Stimulated activated naive CD8-positive, alpha-beta T cell treated with anti-CD3 and anti-CD28 coated beads, Interleukin-15, amount 100 ng/mL, for 72 hours (primary cell): ENCODE measurements at regions not wholly inside any gene's neighbourhood (a gene's known extent, or its start where the extent isn't known, plus 50 kb on each side); places are given as distances from the start of the nearest gene placed in this dataset.
"Not testable (repeated sequence)": the region's sequence is repeated elsewhere in the genome, so short reads cannot be mapped to it uniquely, and the experiment has no call there.

Experiments used
- ATAC-seq: fragments of 150-1000 bp; cut with Tn5 transposase; 2 replicates; pipeline ENCODE4 v1.10.0; 2021; ENCODE audit warnings: mild to moderate bottlenecking, moderate library complexity
- DNase-seq, 2 donors: peaks; one replicate each; pipeline ENCODE4 v3.0.0; 2021 to 2022
- H3K27ac Mint-ChIP-seq, 2 donors: one replicate each; pipeline ENCODE4 v1.8.0; 2022; ENCODE audit warnings: mild to moderate bottlenecking in 2 of 2, mixed read lengths in 2 of 2, moderate library complexity in 2 of 2
- H3K27me3 Mint-ChIP-seq: one replicate; pipeline ENCODE4 v1.8.0; 2022; ENCODE audit warnings: mixed read lengths
- H3K4me1 Mint-ChIP-seq: one replicate; pipeline ENCODE4 v1.8.0; 2022; ENCODE audit warnings: mild to moderate bottlenecking, mixed read lengths
- H3K4me3 Mint-ChIP-seq, 2 donors: one replicate each; pipeline ENCODE4 v1.8.0; 2022; ENCODE audit warnings: mild to moderate bottlenecking in 2 of 2, mixed read lengths in 2 of 2, moderate library complexity in 1 of 2
- H3K9me3 Mint-ChIP-seq, 2 donors: one replicate each; pipeline ENCODE4 v1.8.0; 2022; ENCODE audit warnings: mixed read lengths in 2 of 2

DNA sequence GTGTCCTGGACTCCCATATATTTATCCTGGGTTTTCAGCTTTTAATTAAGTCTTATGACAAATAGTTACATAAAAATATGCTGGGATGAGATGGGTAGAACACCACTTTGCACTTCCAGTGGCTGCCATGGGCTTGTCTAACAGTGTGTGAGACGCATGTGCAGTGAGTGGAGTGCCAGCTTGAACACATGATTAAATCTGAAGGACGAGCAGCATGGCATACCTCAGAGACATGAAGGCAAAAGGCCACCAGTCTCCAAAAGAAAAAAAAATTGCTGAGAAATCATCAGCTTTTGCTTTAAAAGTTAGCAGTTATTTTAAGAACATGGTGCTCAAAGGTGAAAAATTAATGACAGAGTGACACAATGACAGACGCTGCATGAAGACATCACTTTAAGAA lies 139.0 kb upstream of the ADCY1 start:
- no peaks in the 10 kb centered on the region for H3K9me3 Mint-ChIP-seq
- no peak overlapping the region for H3K4me3 Mint-ChIP-seq
- H3K27me3 Mint-ChIP-seq: peaks cover 37% of the 10 kb centered on the region
- no peaks in the 10 kb centered on the region for H3K4me1 Mint-ChIP-seq
- ATAC-seq (no peak), DNase-seq (no peak)
- no peak overlapping the region for H3K27ac Mint-ChIP-seq

- no peak for ATAC-seq
- H3K4me3 Mint-ChIP-seq: no peak overlapping the region
These were observed 138.3 kb upstream of the ADCY1 start for GRCh38 chr7:45435846-45436245.

GRCh38 chr7:45440776-45441175 lies 133.4 kb upstream of the ADCY1 start:
- ATAC-seq, DNase-seq, H3K4me1 Mint-ChIP-seq, H3K9me3 Mint-ChIP-seq, H3K4me3 Mint-ChIP-seq, H3K27ac Mint-ChIP-seq: not testable (repeated sequence)
- peaks cover 18% of the 10 kb centered on the region for H3K27me3 Mint-ChIP-seq

More at GRCh38 chr7:45435846-45436245, 138.3 kb upstream of the ADCY1 start:
- no peaks in the 10 kb centered on the region for H3K9me3 Mint-ChIP-seq
- no peak overlapping the region for H3K27ac Mint-ChIP-seq
- peaks cover 35% of the 10 kb centered on the region for H3K27me3 Mint-ChIP-seq
- H3K4me1 Mint-ChIP-seq: no peaks in the 10 kb centered on the region
- DNase-seq: no peak

DNA sequence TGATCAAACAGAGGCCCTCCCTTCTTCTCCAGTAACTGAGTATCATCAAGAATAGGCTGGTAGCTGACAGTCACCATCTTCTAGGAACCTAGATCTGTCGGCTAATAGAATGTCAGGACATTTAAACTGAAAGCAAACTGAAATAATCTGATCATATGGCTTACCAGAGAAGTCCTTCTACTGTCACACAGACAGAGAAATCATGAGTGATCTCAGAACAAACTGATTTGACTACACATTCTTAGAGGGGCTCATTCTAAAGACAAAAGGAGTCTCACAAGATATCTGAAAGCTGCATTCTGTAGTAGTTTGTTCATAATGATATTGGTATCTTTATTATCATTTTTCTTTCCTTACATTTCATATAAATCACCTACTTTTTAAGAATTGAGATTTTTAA lies 130.9 kb upstream of the ADCY1 start:
- ATAC-seq: no peak
- no peaks in the 10 kb centered on the region for H3K9me3 Mint-ChIP-seq
- no peaks in the 10 kb centered on the region for H3K4me1 Mint-ChIP-seq
- no peak overlapping the region for H3K4me3 Mint-ChIP-seq
- peaks cover 8% of the 10 kb centered on the region for H3K27me3 Mint-ChIP-seq
- DNase-seq: no peak
- H3K27ac Mint-ChIP-seq: no peak overlapping the region

DNA sequence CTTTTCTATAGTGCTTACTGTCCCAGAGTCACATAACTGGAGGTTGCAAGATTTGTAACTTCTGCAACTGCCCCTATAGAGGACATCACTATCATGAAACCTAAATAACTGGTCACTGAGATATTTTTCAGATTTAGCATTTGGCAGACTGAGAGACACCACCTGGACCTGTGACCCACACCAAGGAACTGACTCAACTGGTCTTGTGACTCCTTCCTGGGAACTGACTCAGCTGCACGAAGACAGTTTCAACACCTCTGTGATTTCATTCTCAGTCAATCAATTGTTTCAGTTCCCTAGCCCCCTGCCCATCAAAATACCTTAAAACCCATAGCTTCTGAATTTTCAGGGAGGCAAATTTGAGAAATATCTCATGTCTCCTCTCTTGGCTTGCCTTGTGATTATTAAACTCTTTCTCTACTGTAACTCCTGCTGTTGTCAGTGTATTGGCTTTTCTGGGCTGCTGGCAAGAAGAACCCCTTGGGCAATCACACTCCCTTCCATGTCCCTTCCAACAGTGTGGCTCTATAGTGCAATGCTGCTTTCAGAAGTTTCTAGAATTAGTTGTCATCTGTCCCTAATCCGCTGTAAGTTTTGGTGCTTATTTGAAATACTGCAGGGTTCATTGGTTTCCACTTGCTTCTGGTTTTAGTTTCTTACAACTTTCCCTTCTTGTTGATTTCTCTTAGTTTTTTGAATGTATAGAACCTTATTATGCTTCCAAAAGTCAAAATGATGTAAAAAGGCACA lies 127.8 kb upstream of the ADCY1 start:
- Mint-ChIP-seq H3K4me1 (no peaks in the 10 kb centered on the region), H3K27me3 (peaks cover 4% of the 10 kb centered on the region), H3K4me3 (no peak overlapping the region), H3K27ac (no peak overlapping the region), H3K9me3 (no peaks in the 10 kb centered on the region)
- ATAC-seq: peak; percentile 65
- no peak for DNase-seq

DNA sequence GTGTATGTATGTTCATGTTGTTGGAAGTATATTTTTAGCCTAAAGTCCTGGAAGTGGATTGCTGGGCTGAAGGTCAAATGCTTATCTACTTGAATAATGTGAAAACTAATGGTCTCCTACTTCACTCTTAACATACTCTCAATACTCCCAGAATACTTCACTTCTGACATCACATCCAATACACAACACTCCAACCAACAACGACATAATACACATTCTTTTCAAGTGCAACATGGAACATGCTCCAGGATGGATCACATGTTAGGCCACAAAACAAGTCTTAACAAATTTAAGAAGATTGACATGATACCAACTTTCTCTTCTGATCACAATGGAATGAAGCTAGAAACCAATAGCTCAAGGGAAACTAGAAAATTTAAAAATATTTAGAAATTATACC lies 126.9 kb upstream of the ADCY1 start:
- no peak for ATAC-seq

DNA sequence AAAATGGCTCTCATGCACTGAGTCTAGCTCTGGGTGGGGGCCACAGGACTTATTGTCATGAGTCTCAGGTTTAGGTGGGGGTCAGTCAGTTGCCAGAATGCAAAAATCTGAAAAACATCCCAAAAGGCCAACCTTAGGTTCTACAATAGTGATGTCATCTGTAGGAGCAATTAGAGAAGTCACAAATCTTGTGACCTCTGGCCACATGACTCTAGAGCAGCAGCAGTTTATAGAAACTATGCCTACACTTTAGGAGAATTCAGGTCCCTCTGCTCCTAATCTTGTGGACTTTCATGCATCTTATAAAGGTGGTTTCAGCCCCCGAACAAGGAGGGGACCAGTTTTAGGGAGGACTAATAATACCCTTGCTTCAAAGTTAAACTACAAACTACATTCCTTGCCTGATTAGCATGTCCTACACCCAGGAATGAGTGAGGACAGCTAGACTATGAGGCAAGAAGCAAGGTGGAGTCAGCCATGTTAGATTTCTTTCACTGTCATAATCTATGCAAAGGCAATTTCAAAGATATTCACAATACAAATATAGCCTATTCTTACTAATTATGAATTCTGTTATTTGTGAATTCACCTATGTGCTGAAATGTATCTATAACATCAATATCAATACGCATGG lies 123.5 kb upstream of the ADCY1 start:
- ATAC-seq (no peak), DNase-seq (no peak)
- no peaks in the 10 kb centered on the region for H3K9me3 Mint-ChIP-seq
- no peak overlapping the region for H3K27ac Mint-ChIP-seq
- H3K4me1 Mint-ChIP-seq: no peaks in the 10 kb centered on the region
- no peak overlapping the region for H3K4me3 Mint-ChIP-seq
- H3K27me3 Mint-ChIP-seq: peaks cover 17% of the 10 kb centered on the region

More for the DNA sequence above, 126.9 kb upstream of the ADCY1 start:
- H3K4me3 Mint-ChIP-seq: no peak overlapping the region
- H3K9me3 Mint-ChIP-seq: no peaks in the 10 kb centered on the region
- peaks cover 7% of the 10 kb centered on the region for H3K27me3 Mint-ChIP-seq
- H3K4me1 Mint-ChIP-seq: no peaks in the 10 kb centered on the region
- no peak overlapping the region for H3K27ac Mint-ChIP-seq
- no peak for DNase-seq

- ATAC-seq (no peak), DNase-seq (no peak)
- Mint-ChIP-seq H3K9me3 (no peaks in the 10 kb centered on the region), H3K4me3 (no peak overlapping the region), H3K27ac (no peak overlapping the region), H3K27me3 (peaks cover 17% of the 10 kb centered on the region), H3K4me1 (no peaks in the 10 kb centered on the region)
These were observed 122.7 kb upstream of the ADCY1 start for GRCh38 chr7:45451342-45452035.

DNA sequence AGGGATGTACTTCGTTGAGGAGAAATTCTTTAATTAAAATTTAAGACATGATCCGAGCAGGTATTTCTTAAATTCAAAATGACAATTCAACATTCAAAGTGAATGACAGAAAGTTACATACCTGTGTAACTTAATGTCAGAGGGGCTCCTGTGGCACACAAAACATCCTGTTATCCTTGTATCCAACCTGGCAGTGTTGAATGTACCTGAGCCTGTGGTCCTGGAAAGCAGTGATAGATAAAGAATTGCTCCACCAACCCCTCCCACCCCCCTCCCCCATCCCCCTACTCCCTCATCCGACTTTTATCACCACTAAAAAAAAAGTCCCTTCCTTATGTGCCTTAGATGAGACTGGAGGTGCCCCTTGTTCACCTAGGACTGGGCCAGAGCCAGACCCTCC lies 119.4 kb upstream of the ADCY1 start:
- no peak for ATAC-seq
- Mint-ChIP-seq H3K27me3 (peaks cover 17% of the 10 kb centered on the region), H3K27ac (no peak overlapping the region), H3K4me1 (no peaks in the 10 kb centered on the region), H3K4me3 (no peak overlapping the region), H3K9me3 (no peaks in the 10 kb centered on the region)
- DNase-seq: no peak

DNA sequence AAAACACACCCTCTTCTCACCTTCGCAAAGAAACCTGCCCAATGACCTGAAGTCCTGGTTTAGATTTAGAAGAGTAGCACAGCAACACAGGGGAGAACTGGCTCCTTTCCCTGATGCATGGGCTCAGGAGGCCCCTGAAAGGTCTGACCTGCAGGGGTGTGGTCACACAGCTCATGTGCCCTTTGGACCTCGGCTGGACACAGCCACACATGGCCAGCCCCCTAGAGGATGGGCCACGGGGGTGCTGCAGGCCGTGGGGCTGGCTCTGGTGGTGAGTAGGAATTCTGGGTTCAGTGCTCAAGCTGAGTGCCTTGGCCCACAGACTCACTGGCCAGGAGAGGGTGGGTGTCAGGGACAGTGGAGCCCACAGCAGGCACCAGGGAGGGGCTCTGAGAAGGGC lies 118.5 kb upstream of the ADCY1 start:
- Mint-ChIP-seq H3K4me1 (no peaks in the 10 kb centered on the region), H3K9me3 (no peaks in the 10 kb centered on the region), H3K27me3 (peaks cover 17% of the 10 kb centered on the region), H3K4me3 (no peak overlapping the region), H3K27ac (no peak overlapping the region)
- peak; percentile 28 for ATAC-seq
- no peak for DNase-seq

DNA sequence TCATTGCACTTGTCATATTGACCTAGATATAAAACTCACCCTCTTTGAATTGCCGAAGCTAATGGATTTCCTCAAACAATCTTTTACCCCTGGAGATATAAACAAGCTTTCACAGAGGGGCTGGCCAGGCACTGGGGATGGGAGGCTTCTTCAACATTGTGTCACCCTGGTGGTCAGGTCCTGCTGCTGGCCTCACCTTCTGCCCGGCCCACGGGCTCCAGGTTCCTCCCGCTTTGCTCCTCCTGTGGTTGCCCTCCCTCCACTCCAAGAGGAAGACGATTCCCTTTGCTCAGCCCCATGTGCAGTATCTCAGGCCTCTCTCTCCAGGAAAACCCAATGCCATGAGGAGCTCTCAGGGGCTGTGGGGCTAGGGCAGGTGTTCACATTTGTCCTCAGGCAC lies 118.1 kb upstream of the ADCY1 start:
- ATAC-seq (no peak), DNase-seq (no peak)
- Mint-ChIP-seq H3K9me3 (no peaks in the 10 kb centered on the region), H3K4me1 (no peaks in the 10 kb centered on the region), H3K27me3 (peaks cover 16% of the 10 kb centered on the region), H3K4me3 (no peak overlapping the region), H3K27ac (peak overlapping the region in 1 of 2 donors; percentile 28)

GRCh38 chr7:45456747-45457524 lies 117.2 kb upstream of the ADCY1 start:
- H3K27ac Mint-ChIP-seq: peak overlapping the region in 1 of 2 donors; percentile 42
- ATAC-seq (no peak), DNase-seq (no peak)
- H3K4me1 Mint-ChIP-seq: no peaks in the 10 kb centered on the region
- H3K9me3 Mint-ChIP-seq: no peaks in the 10 kb centered on the region
- peaks cover 10% of the 10 kb centered on the region for H3K27me3 Mint-ChIP-seq
- H3K4me3 Mint-ChIP-seq: no peak overlapping the region

- DNase-seq: no peak
- ATAC-seq: no peak
- peaks cover 10% of the 10 kb centered on the region for H3K27me3 Mint-ChIP-seq
- H3K4me3 Mint-ChIP-seq: no peak overlapping the region
- no peaks in the 10 kb centered on the region for H3K4me1 Mint-ChIP-seq
- H3K27ac Mint-ChIP-seq: no peak overlapping the region
- no peaks in the 10 kb centered on the region for H3K9me3 Mint-ChIP-seq
These were observed 116.6 kb upstream of the ADCY1 start for GRCh38 chr7:45457591-45457990.

DNA sequence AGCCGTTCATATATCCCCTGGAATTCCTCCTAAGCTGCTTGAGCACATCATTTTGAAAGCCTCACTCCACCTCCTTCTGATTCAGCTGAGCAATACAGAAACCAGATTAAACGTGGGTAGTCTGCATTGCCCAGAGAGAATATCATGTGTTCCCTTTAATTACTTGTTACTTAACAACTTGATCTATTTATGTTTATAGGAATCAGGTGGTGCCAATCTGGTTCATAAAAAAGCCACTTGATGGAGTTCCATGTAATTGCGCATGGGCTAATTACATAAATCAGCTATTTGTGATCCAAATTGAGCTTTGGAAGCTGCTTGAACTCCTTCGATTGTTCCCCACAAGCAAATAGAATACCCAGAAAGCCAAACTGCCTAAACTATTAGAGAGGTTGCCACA lies 114.7 kb upstream of the ADCY1 start:
- no peak for ATAC-seq
- H3K4me3 Mint-ChIP-seq: no peak overlapping the region
- peaks cover 10% of the 10 kb centered on the region for H3K27me3 Mint-ChIP-seq
- H3K27ac Mint-ChIP-seq: no peak overlapping the region
- no peaks in the 10 kb centered on the region for H3K9me3 Mint-ChIP-seq
- H3K4me1 Mint-ChIP-seq: no peaks in the 10 kb centered on the region
- no peak for DNase-seq

DNA sequence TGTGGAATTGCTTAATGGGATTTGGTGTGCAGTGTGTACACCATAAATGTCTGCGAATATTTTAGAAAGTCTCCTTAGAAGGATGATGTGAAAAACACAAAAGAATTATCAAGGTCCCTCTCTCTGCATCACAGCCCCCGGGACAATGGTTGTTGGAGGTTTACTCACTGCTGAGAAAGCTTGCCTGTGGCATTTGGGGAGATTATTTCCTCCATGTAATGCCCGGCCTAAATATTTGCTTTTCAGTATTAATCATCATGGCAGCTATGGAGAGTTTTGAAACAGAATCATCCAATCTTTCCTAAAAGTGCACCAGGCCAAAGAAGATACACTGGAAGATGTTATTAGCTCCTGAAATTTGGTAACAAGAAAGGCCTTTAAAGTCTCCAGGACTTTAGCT lies 113.8 kb upstream of the ADCY1 start:
- no peak for DNase-seq
- Mint-ChIP-seq H3K4me3 (no peak overlapping the region), H3K27ac (no peak overlapping the region), H3K9me3 (no peaks in the 10 kb centered on the region), H3K4me1 (no peaks in the 10 kb centered on the region), H3K27me3 (peaks cover 5% of the 10 kb centered on the region)
- ATAC-seq: no peak

- H3K4me1 Mint-ChIP-seq: no peaks in the 10 kb centered on the region
- H3K4me3 Mint-ChIP-seq: no peak overlapping the region
- ATAC-seq (no peak), DNase-seq (no peak)
- no peaks in the 10 kb centered on the region for H3K9me3 Mint-ChIP-seq
- H3K27ac Mint-ChIP-seq: no peak overlapping the region
- peaks cover 8% of the 10 kb centered on the region for H3K27me3 Mint-ChIP-seq
These were observed 113.1 kb upstream of the ADCY1 start for GRCh38 chr7:45461026-45461425.
